OCI-LY7 (cell line): ENCODE measurements at regions not wholly inside any gene's neighbourhood (a gene's known extent, or its start where the extent isn't known, plus 50 kb on each side); places are given as distances from the start of the nearest gene placed in this dataset.

Source experiments
- BruUV-seq: library from RNA; stranded (reverse); fragments of 400-500 nt; replicated peaks from 2 replicates; lab custom pipeline; 2021; lab: Mats Ljungman, UMichigan
- CTCF ChIA-PET: fragments of 300-600 bp; sonication (Branson Sonifier 250); formaldehyde crosslinking; loops from one replicate; lab custom pipeline; 2022; ENCODE audit warnings: antibody characterized with exemption; ENCODE audit not compliant: unreplicated experiment; lab: Charles Lee
- POLR2A ChIA-PET: fragments of 300-600 bp; sonication (Branson Sonifier 250); formaldehyde crosslinking; loops from one replicate; lab custom pipeline; 2022; ENCODE audit warnings: antibody characterized with exemption; lab: Charles Lee
- DNase-seq: peaks from one replicate; pipeline ENCODE4 v3.0.0-alpha.2; 2015; ENCODE audit warnings: low spot score
- H2AFZ ChIP-seq: fragments of 200-600 bp; sonication (generic), shearing (Covaris generic); 2 replicates; pipeline ENCODE4 v1.6.1; 2014; ENCODE audit warnings: mild to moderate bottlenecking, antibody characterized with exemption, low read length, moderate library complexity
- H3K27ac ChIP-seq: fragments of 200-600 bp; sonication (generic); 2 replicates; pipeline ENCODE4 v1.5.1; 2014; ENCODE audit warnings: mixed run types, low read depth, mild to moderate bottlenecking, moderate library complexity, low read length, inconsistent platforms; ENCODE audit not compliant: poor library complexity, severe bottlenecking
- H3K36me3 ChIP-seq: fragments of 200-600 bp; sonication (generic); 2 replicates; pipeline ENCODE4 v1.6.1; 2014; ENCODE audit warnings: mild to moderate bottlenecking, antibody characterized with exemption, low read length, moderate library complexity, mixed read lengths; ENCODE audit not compliant: insufficient read depth
- H3K4me1 ChIP-seq: fragments of 200-600 bp; sonication (generic); 2 replicates; pipeline ENCODE4 v1.5.1; 2014; ENCODE audit warnings: mild to moderate bottlenecking, low read length; ENCODE audit not compliant: insufficient read depth, poor library complexity, severe bottlenecking
- H3K4me2 ChIP-seq: fragments of 200-600 bp; sonication (generic); 2 replicates; pipeline ENCODE4 v1.6.1; 2014; ENCODE audit warnings: mild to moderate bottlenecking, low read length
- H3K4me3 ChIP-seq: fragments of 200-600 bp; sonication (generic); 2 replicates; pipeline ENCODE4 v1.5.1; 2014; ENCODE audit warnings: mild to moderate bottlenecking, low read depth, low read length; ENCODE audit not compliant: poor library complexity, severe bottlenecking
- H3K79me2 ChIP-seq: fragments of 200-600 bp; sonication (generic); 2 replicates; pipeline ENCODE4 v1.6.1; 2016; ENCODE audit warnings: low read depth, mild to moderate bottlenecking, low read length, moderate library complexity, mixed read lengths; ENCODE audit not compliant: insufficient read depth
- H3K9me2 ChIP-seq: fragments of 200-600 bp; sonication (generic); 2 replicates; pipeline ENCODE4 v1.6.1; 2016; ENCODE audit warnings: mild to moderate bottlenecking, low read length, mixed read lengths; ENCODE audit not compliant: insufficient read depth
- H3K9me3 ChIP-seq: fragments of 200-600 bp; sonication (generic); 2 replicates; pipeline ENCODE4 v1.6.1; 2014; ENCODE audit warnings: mild to moderate bottlenecking, mixed run types, low read length, mixed read lengths
- H4K20me1 ChIP-seq: fragments of 200-600 bp; sonication (generic); 2 replicates; pipeline ENCODE4 v1.6.1; 2014; ENCODE audit warnings: mild to moderate bottlenecking, antibody characterized with exemption, low read length, moderate library complexity, mixed read lengths; ENCODE audit not compliant: insufficient read depth
- EZH2phosphoT487 ChIP-seq: fragments of 200-600 bp; sonication (generic); IDR thresholded peaks from 2 replicates; pipeline ENCODE4 v1.6.1; 2018; ENCODE audit warnings: low read depth, borderline replicate concordance, mild to moderate bottlenecking, mixed run types, antibody characterized with exemption, low read length, moderate library complexity, mixed read lengths
- intact Hi-C: fragments of 100-400 bp; cut with micrococcal nuclease; formaldehyde crosslinking; loops from one replicate; pipeline ENCODE4 v1.10.0; 2022; ENCODE audit not compliant: unreplicated experiment
- TF ChIP-seq, protein P1 (sequence below): fragments of 200-600 bp; sonication (generic); conservative IDR thresholded peaks from 2 replicates; pipeline ENCODE4 v1.5.1; 2014; ENCODE audit warnings: mild to moderate bottlenecking, antibody characterized with exemption, low read length, moderate library complexity, mixed read lengths

- Histone ChIP-seq H3K4me3 (no peak overlapping the region), H3K36me3 (no peaks in the 10 kb centered on the region), H3K4me1 (peaks cover 8% of the 10 kb centered on the region), H2AFZ (no peak overlapping the region), H3K4me2 (no peak overlapping the region), H3K9me2 (no peaks in the 10 kb centered on the region), H4K20me1 (no peaks in the 10 kb centered on the region), H3K79me2 (no peaks in the 10 kb centered on the region), H3K27ac (no peak overlapping the region), H3K9me3 (no peaks in the 10 kb centered on the region)
- no TSS peak for BruUV-seq
- ChIA-PET CTCF (no interaction called here), POLR2A (no interaction called here)
- TF ChIP-seq, protein P1, sequence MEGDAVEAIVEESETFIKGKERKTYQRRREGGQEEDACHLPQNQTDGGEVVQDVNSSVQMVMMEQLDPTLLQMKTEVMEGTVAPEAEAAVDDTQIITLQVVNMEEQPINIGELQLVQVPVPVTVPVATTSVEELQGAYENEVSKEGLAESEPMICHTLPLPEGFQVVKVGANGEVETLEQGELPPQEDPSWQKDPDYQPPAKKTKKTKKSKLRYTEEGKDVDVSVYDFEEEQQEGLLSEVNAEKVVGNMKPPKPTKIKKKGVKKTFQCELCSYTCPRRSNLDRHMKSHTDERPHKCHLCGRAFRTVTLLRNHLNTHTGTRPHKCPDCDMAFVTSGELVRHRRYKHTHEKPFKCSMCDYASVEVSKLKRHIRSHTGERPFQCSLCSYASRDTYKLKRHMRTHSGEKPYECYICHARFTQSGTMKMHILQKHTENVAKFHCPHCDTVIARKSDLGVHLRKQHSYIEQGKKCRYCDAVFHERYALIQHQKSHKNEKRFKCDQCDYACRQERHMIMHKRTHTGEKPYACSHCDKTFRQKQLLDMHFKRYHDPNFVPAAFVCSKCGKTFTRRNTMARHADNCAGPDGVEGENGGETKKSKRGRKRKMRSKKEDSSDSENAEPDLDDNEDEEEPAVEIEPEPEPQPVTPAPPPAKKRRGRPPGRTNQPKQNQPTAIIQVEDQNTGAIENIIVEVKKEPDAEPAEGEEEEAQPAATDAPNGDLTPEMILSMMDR, result no peak
- no peak for TF ChIP-seq EZH2phosphoT487
- DNase-seq, result no peak
- intact Hi-C loops, result no loop called here
Observed at GRCh38 chr17:79243603-79243990, 169.0 kb downstream of the ENGASE start.

- intact Hi-C loops, result no loop called here
- Histone ChIP-seq H3K9me3 (no peaks in the 10 kb centered on the region), H3K36me3 (no peaks in the 10 kb centered on the region), H3K4me1 (peaks cover 8% of the 10 kb centered on the region), H3K9me2 (no peaks in the 10 kb centered on the region), H3K4me3 (no peak overlapping the region), H3K79me2 (no peaks in the 10 kb centered on the region), H3K4me2 (no peak overlapping the region; the same call in 1 of the 2 replicates), H4K20me1 (no peaks in the 10 kb centered on the region), H3K27ac (no peak overlapping the region), H2AFZ (no peak overlapping the region)
- ChIA-PET POLR2A (no interaction called here), CTCF (no interaction called here)
- BruUV-seq, result no TSS peak
- peak; percentile 59 for DNase-seq
- no peak for TF ChIP-seq EZH2phosphoT487
- TF ChIP-seq, protein P1, result no peak
Observed at GRCh38 chr17:79242873-79243602, 168.4 kb downstream of the ENGASE start.

- ChIA-PET CTCF (no interaction called here), POLR2A (no interaction called here)
- no peaks in the 10 kb centered on the region for H4K20me1 ChIP-seq
- intact Hi-C loops, result no loop called here
- TF ChIP-seq EZH2phosphoT487, result no peak
- TF ChIP-seq, protein P1, result no peak
- H2AFZ ChIP-seq, result no peak overlapping the region
- H3K9me3 ChIP-seq, result no peaks in the 10 kb centered on the region
- no peak for DNase-seq
- H3K9me2 ChIP-seq, result no peaks in the 10 kb centered on the region
- H3K4me2 ChIP-seq, result no peak overlapping the region
- H3K4me3 ChIP-seq, result no peak overlapping the region
- H3K36me3 ChIP-seq, result no peaks in the 10 kb centered on the region
- H3K4me1 ChIP-seq, result peaks cover 8% of the 10 kb centered on the region
- H3K79me2 ChIP-seq, result no peaks in the 10 kb centered on the region
- no peak overlapping the region for H3K27ac ChIP-seq
- no TSS peak for BruUV-seq
Observed at GRCh38 chr17:79242393-79242792, 167.8 kb downstream of the ENGASE start.
